ENCODE measurements at regions not wholly inside any gene's neighbourhood (a gene's known extent, or its start where the extent isn't known, plus 50 kb on each side); places are given as distances from the start of the nearest gene placed in this dataset.

GRCh38 chr20:6232436-6232835, 109.6 kb upstream of the FERMT1 start:
- Mint-ChIP-seq H3K36me3 (no peaks in the 10 kb centered on the region), H3K9me3 (no peaks in the 10 kb centered on the region), H3K27me3 (peaks cover 2% of the 10 kb centered on the region), H3K27ac (no peak overlapping the region), H3K4me1 (no peaks in the 10 kb centered on the region), H3K4me3 (no peak overlapping the region)

GRCh38 chr20:6231556-6231955, 108.7 kb upstream of the FERMT1 start:
- Mint-ChIP-seq H3K36me3 (no peaks in the 10 kb centered on the region), H3K27ac (no peak overlapping the region), H3K27me3 (peaks cover 2% of the 10 kb centered on the region)

GRCh38 chr20:6228302-6228843, 105.5 kb upstream of the FERMT1 start:
- Mint-ChIP-seq H3K4me3 (no peak overlapping the region), H3K36me3 (no peaks in the 10 kb centered on the region), H3K27ac (no peak overlapping the region), H3K4me1 (no peaks in the 10 kb centered on the region), H3K27me3 (peaks cover 2% of the 10 kb centered on the region), H3K9me3 (peaks cover 5% of the 10 kb centered on the region)

More at GRCh38 chr20:6231556-6231955, 108.7 kb upstream of the FERMT1 start:
- H3K4me3 Mint-ChIP-seq, result no peak overlapping the region
- no peaks in the 10 kb centered on the region for H3K4me1 Mint-ChIP-seq
- no peaks in the 10 kb centered on the region for H3K9me3 Mint-ChIP-seq

GRCh38 chr20:6213311-6213710, 90.5 kb upstream of the FERMT1 start:
- Mint-ChIP-seq H3K27me3 (peaks cover 6% of the 10 kb centered on the region), H3K4me3 (no peak overlapping the region), H3K4me1 (no peaks in the 10 kb centered on the region), H3K36me3 (peaks cover 4% of the 10 kb centered on the region), H3K27ac (no peak overlapping the region), H3K9me3 (peaks cover 23% of the 10 kb centered on the region)

GRCh38 chr20:6212903-6213302, 90.1 kb upstream of the FERMT1 start:
- Mint-ChIP-seq H3K27me3 (peaks cover 8% of the 10 kb centered on the region), H3K36me3 (peaks cover 4% of the 10 kb centered on the region), H3K27ac (no peak overlapping the region), H3K9me3 (peaks cover 23% of the 10 kb centered on the region), H3K4me3 (no peak overlapping the region), H3K4me1 (no peaks in the 10 kb centered on the region)

GRCh38 chr20:6209093-6209492, 86.3 kb upstream of the FERMT1 start:
- peaks cover 5% of the 10 kb centered on the region for H3K27me3 Mint-ChIP-seq
- no peaks in the 10 kb centered on the region for H3K36me3 Mint-ChIP-seq
- no peaks in the 10 kb centered on the region for H3K4me1 Mint-ChIP-seq
- H3K9me3 Mint-ChIP-seq, result peaks cover 25% of the 10 kb centered on the region
- H3K4me3 Mint-ChIP-seq, result no peak overlapping the region
- H3K27ac Mint-ChIP-seq, result no peak overlapping the region

- Mint-ChIP-seq H3K36me3 (no peaks in the 10 kb centered on the region), H3K9me3 (peaks cover 6% of the 10 kb centered on the region), H3K27ac (no peak overlapping the region), H3K4me1 (no peaks in the 10 kb centered on the region), H3K4me3 (no peak overlapping the region), H3K27me3 (no peaks in the 10 kb centered on the region)
These were observed 77.3 kb upstream of the FERMT1 start for GRCh38 chr20:6200092-6200491.

GRCh38 chr20:6185268-6185667, 62.4 kb upstream of the FERMT1 start:
- no peaks in the 10 kb centered on the region for H3K9me3 Mint-ChIP-seq
- H3K27me3 Mint-ChIP-seq, result peaks cover 11% of the 10 kb centered on the region
- H3K27ac Mint-ChIP-seq, result no peak overlapping the region
- no peaks in the 10 kb centered on the region for H3K36me3 Mint-ChIP-seq
- no peak overlapping the region for H3K4me3 Mint-ChIP-seq
- no peaks in the 10 kb centered on the region for H3K4me1 Mint-ChIP-seq

GRCh38 chr20:6184086-6184485, 61.3 kb upstream of the FERMT1 start:
- H3K4me1 Mint-ChIP-seq, result no peaks in the 10 kb centered on the region
- no peak overlapping the region for H3K4me3 Mint-ChIP-seq
- no peaks in the 10 kb centered on the region for H3K9me3 Mint-ChIP-seq

GRCh38 chr20:6180531-6180930, 57.7 kb upstream of the FERMT1 start:
- Mint-ChIP-seq H3K27ac (no peak overlapping the region), H3K9me3 (no peaks in the 10 kb centered on the region), H3K27me3 (peaks cover 9% of the 10 kb centered on the region), H3K4me3 (no peak overlapping the region), H3K36me3 (no peaks in the 10 kb centered on the region), H3K4me1 (no peaks in the 10 kb centered on the region)

More at GRCh38 chr20:6184086-6184485, 61.3 kb upstream of the FERMT1 start:
- H3K27me3 Mint-ChIP-seq, result peaks cover 11% of the 10 kb centered on the region
- no peaks in the 10 kb centered on the region for H3K36me3 Mint-ChIP-seq
- H3K27ac Mint-ChIP-seq, result no peak overlapping the region

- H3K9me3 Mint-ChIP-seq, result no peaks in the 10 kb centered on the region
- H3K4me3 Mint-ChIP-seq, result no peak overlapping the region
- no peaks in the 10 kb centered on the region for H3K4me1 Mint-ChIP-seq
- H3K27ac Mint-ChIP-seq, result no peak overlapping the region
- H3K36me3 Mint-ChIP-seq, result no peaks in the 10 kb centered on the region
- H3K27me3 Mint-ChIP-seq, result peaks cover 9% of the 10 kb centered on the region
These were observed 55.7 kb upstream of the FERMT1 start for GRCh38 chr20:6178537-6178936.

GRCh38 chr20:6173481-6173880, 50.7 kb upstream of the FERMT1 start:
- Mint-ChIP-seq H3K9me3 (peaks cover 12% of the 10 kb centered on the region), H3K4me3 (no peak overlapping the region)

More at GRCh38 chr20:6173481-6173880, 50.7 kb upstream of the FERMT1 start:
- H3K36me3 Mint-ChIP-seq, result no peaks in the 10 kb centered on the region
- no peaks in the 10 kb centered on the region for H3K4me1 Mint-ChIP-seq
- no peak overlapping the region for H3K27ac Mint-ChIP-seq
- peaks cover 6% of the 10 kb centered on the region for H3K27me3 Mint-ChIP-seq

Measured in activated naive CD4-positive, alpha-beta T cell treated with anti-CD3 and anti-CD28 coated beads, Interleukin-2, amount 50 U/mL, for 24 hours (primary cell).